ENCODE measurements at regions not wholly inside any gene's neighbourhood (a gene's known extent, or its start where the extent isn't known, plus 50 kb on each side); places are given as distances from the start of the nearest gene placed in this dataset.

- TF ChIP-seq, protein P1, sequence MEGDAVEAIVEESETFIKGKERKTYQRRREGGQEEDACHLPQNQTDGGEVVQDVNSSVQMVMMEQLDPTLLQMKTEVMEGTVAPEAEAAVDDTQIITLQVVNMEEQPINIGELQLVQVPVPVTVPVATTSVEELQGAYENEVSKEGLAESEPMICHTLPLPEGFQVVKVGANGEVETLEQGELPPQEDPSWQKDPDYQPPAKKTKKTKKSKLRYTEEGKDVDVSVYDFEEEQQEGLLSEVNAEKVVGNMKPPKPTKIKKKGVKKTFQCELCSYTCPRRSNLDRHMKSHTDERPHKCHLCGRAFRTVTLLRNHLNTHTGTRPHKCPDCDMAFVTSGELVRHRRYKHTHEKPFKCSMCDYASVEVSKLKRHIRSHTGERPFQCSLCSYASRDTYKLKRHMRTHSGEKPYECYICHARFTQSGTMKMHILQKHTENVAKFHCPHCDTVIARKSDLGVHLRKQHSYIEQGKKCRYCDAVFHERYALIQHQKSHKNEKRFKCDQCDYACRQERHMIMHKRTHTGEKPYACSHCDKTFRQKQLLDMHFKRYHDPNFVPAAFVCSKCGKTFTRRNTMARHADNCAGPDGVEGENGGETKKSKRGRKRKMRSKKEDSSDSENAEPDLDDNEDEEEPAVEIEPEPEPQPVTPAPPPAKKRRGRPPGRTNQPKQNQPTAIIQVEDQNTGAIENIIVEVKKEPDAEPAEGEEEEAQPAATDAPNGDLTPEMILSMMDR (IDR thresholded peaks at IDR 0.05; ENCODE audit: poor library complexity): no peak
- no peak for TF ChIP-seq EZH2 (IDR thresholded peaks at IDR 0.05; ENCODE audit: borderline replicate concordance)
These were observed 821.9 kb downstream of the VRK1 start for GRCh38 chr14:97618917-97619690.
